HG02870 (cell line): ENCODE measurements at regions not wholly inside any gene's neighbourhood (a gene's known extent, or its start where the extent isn't known, plus 50 kb on each side); places are given as distances from the start of the nearest gene placed in this dataset.

Experiments
- ATAC-seq: cut with Tn5 transposase; IDR thresholded peaks from one replicate; pipeline ENCODE4 v1.9.1; 2021; ENCODE audit warnings: mild to moderate bottlenecking, moderate library complexity; ENCODE audit not compliant: unreplicated experiment

- no peak for ATAC-seq
Measured at GRCh38 chr3:70580021-70580420, 267.6 kb upstream of the MDFIC2 start.

GRCh38 chr3:70571696-70572095, 259.3 kb upstream of the MDFIC2 start:
- ATAC-seq = no peak

GRCh38 chr3:70570584-70570983, 258.1 kb upstream of the MDFIC2 start:
- ATAC-seq = no peak

GRCh38 chr3:70568626-70569025, 256.2 kb upstream of the MDFIC2 start:
- no peak for ATAC-seq

- ATAC-seq = no peak
Measured at GRCh38 chr3:70565861-70566260, 253.4 kb upstream of the MDFIC2 start.

GRCh38 chr3:70564552-70564951, 252.1 kb upstream of the MDFIC2 start:
- no peak for ATAC-seq

GRCh38 chr3:70561796-70562195, 249.4 kb upstream of the MDFIC2 start:
- no peak for ATAC-seq

- no peak for ATAC-seq
Measured at GRCh38 chr3:70558956-70559355, 246.5 kb upstream of the MDFIC2 start.

- no peak for ATAC-seq
Measured at GRCh38 chr3:70557976-70558375, 245.5 kb upstream of the MDFIC2 start.

- no peak for ATAC-seq
Measured at GRCh38 chr3:70556056-70556455, 243.6 kb upstream of the MDFIC2 start.

- ATAC-seq = no peak
Measured at GRCh38 chr3:70554170-70554569, 241.7 kb upstream of the MDFIC2 start.

- peak; percentile 97 for ATAC-seq
Measured at GRCh38 chr3:70550723-70551319, 238.4 kb upstream of the MDFIC2 start.

- no peak for ATAC-seq
Measured at GRCh38 chr3:70546679-70547078, 234.2 kb upstream of the MDFIC2 start.

GRCh38 chr3:70543493-70543892, 231.1 kb upstream of the MDFIC2 start:
- ATAC-seq = no peak

GRCh38 chr3:70539908-70540307, 227.5 kb upstream of the MDFIC2 start:
- no peak for ATAC-seq

GRCh38 chr3:70532806-70533205, 220.4 kb upstream of the MDFIC2 start:
- ATAC-seq = no peak

- ATAC-seq = no peak
Measured at GRCh38 chr3:70531838-70532489, 219.5 kb upstream of the MDFIC2 start.

GRCh38 chr3:70531063-70531657, 218.7 kb upstream of the MDFIC2 start:
- no peak for ATAC-seq

GRCh38 chr3:70530626-70531025, 218.2 kb upstream of the MDFIC2 start:
- ATAC-seq = no peak

- ATAC-seq = no peak
Measured at GRCh38 chr3:70527026-70527425, 214.6 kb upstream of the MDFIC2 start.

- ATAC-seq = no peak
Measured at GRCh38 chr3:70519913-70520659, 207.6 kb upstream of the MDFIC2 start.

GRCh38 chr3:70519026-70519425, 206.6 kb upstream of the MDFIC2 start:
- ATAC-seq = no peak
